ENCODE measurements at regions not wholly inside any gene's neighbourhood (a gene's known extent, or its start where the extent isn't known, plus 50 kb on each side); places are given as distances from the start of the nearest gene placed in this dataset.

DNA sequence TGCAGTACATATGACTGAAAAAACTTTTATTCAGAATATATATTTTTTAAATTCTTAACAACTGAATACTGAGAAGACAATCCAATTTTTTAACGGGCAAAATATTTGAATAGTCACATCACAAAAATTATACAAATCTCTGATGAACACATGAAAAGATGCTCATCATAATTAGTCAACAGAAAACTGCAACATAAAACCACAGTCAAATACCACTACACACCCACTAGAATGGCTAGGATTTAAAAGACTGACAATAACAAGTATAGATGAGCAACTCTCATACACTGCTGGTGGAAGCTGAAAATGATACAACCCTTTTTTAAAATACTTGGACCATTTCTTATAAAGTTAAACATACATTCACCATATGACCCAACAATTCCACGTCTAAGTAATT is 87.7 kb upstream of the TNFSF4 start:
- no peak overlapping the region for H3K4me3 Mint-ChIP-seq
- H3K4me1 Mint-ChIP-seq: no peaks in the 10 kb centered on the region
- DNase-seq (ENCODE audit: low read depth, low spot score): no peak
- no peaks in the 10 kb centered on the region for H3K36me3 Mint-ChIP-seq (ENCODE audit: low read depth)
- TF ChIP-seq, protein P1, sequence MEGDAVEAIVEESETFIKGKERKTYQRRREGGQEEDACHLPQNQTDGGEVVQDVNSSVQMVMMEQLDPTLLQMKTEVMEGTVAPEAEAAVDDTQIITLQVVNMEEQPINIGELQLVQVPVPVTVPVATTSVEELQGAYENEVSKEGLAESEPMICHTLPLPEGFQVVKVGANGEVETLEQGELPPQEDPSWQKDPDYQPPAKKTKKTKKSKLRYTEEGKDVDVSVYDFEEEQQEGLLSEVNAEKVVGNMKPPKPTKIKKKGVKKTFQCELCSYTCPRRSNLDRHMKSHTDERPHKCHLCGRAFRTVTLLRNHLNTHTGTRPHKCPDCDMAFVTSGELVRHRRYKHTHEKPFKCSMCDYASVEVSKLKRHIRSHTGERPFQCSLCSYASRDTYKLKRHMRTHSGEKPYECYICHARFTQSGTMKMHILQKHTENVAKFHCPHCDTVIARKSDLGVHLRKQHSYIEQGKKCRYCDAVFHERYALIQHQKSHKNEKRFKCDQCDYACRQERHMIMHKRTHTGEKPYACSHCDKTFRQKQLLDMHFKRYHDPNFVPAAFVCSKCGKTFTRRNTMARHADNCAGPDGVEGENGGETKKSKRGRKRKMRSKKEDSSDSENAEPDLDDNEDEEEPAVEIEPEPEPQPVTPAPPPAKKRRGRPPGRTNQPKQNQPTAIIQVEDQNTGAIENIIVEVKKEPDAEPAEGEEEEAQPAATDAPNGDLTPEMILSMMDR (conservative IDR thresholded peaks at IDR 0.05): no peak
- H3K27ac Mint-ChIP-seq (ENCODE audit: unreplicated experiment): no peak overlapping the region
- peaks cover 6% of the 10 kb centered on the region for H3K9me3 Mint-ChIP-seq
- no peaks in the 10 kb centered on the region for H3K27me3 Mint-ChIP-seq (ENCODE audit: low read depth)

DNA sequence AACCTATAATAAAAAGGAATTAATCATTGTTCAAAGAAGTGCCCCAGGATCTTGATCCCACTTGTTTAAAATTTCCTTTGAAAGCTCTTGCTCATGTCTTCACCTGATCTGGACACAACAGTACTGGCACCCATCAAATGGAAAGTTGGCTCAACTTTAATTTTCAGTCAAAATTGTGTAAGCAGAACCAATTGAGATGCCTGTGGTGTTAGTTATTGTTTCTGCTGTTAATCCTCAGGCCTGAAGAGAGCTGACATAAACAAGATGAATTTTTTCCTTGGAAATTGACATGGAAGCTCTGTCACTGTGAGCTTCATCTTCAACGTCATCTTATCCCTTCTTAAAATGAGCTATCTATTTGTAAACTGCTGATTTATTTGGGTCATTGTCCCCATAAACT is 88.3 kb upstream of the TNFSF4 start:
- Mint-ChIP-seq H3K27ac (ENCODE audit: unreplicated experiment) (no peak overlapping the region), H3K4me1 (no peaks in the 10 kb centered on the region), H3K4me3 (no peak overlapping the region), H3K27me3 (ENCODE audit: low read depth) (no peaks in the 10 kb centered on the region), H3K9me3 (peaks cover 3% of the 10 kb centered on the region), H3K36me3 (ENCODE audit: low read depth) (no peaks in the 10 kb centered on the region)
- DNase-seq (ENCODE audit: low read depth, low spot score): no peak
- TF ChIP-seq, protein P1 (conservative IDR thresholded peaks at IDR 0.05): no peak

DNA sequence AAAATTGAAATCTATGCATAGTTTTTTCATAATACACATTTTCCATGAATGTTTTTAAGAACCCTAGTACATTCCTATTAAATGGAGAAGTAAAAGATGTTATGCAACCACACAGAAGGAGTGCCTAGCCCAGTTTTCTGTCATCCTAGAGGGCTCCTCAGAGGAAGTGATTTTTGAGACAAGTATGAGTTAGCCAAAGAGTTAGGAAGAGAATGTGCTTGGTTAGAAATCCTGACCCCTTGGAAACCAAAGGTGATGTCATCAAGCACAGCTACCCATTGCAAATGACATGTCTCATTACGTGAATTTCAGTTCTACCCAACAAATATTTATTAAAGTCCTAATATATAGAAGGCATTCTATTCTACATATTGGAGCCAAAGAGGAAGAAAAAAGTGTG is 88.9 kb upstream of the TNFSF4 start:
- DNase-seq (ENCODE audit: low read depth, low spot score): no peak
- H3K27ac Mint-ChIP-seq (ENCODE audit: unreplicated experiment): no peak overlapping the region
- TF ChIP-seq, protein P1 (conservative IDR thresholded peaks at IDR 0.05): no peak
- no peak overlapping the region for H3K4me3 Mint-ChIP-seq
- H3K9me3 Mint-ChIP-seq: no peaks in the 10 kb centered on the region
- no peaks in the 10 kb centered on the region for H3K36me3 Mint-ChIP-seq (ENCODE audit: low read depth)
- no peaks in the 10 kb centered on the region for H3K4me1 Mint-ChIP-seq
- no peaks in the 10 kb centered on the region for H3K27me3 Mint-ChIP-seq (ENCODE audit: low read depth)

DNA sequence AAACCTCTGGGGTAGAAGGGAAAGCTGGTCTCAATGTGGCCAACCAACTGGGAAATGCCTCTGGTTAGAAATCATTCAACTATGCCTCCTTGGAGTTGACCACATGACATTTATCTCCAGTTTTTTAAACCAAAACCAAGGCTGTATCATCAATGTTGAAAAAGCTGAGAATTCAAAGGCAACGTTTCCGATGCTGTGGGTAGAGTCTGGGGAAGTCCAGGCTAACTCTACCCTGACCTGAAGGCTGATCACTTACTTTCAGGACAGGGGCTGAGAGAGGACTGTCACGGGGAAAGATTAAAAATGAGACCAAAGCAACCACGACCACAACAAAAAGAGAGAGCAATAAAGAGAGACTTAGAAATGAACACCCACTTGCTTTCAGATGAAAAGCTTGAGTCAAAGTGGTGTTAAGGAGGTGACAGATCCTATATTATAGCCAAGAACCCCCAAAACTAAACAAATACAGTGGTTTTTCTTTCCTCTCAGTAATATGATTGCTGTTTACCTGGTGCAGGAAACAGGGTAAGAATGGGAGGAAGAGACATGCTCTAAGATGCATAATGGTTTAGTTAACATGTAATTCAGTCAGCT is 90.8 kb upstream of the TNFSF4 start:
- H3K9me3 Mint-ChIP-seq: no peaks in the 10 kb centered on the region
- peaks cover 5% of the 10 kb centered on the region for H3K4me1 Mint-ChIP-seq
- TF ChIP-seq, protein P1 (conservative IDR thresholded peaks at IDR 0.05): no peak
- DNase-seq (ENCODE audit: low read depth, low spot score): no peak
- no peak overlapping the region for H3K4me3 Mint-ChIP-seq
- H3K27ac Mint-ChIP-seq (ENCODE audit: unreplicated experiment): no peak overlapping the region
- H3K27me3 Mint-ChIP-seq (ENCODE audit: low read depth): no peaks in the 10 kb centered on the region
- H3K36me3 Mint-ChIP-seq (ENCODE audit: low read depth): no peaks in the 10 kb centered on the region

DNA sequence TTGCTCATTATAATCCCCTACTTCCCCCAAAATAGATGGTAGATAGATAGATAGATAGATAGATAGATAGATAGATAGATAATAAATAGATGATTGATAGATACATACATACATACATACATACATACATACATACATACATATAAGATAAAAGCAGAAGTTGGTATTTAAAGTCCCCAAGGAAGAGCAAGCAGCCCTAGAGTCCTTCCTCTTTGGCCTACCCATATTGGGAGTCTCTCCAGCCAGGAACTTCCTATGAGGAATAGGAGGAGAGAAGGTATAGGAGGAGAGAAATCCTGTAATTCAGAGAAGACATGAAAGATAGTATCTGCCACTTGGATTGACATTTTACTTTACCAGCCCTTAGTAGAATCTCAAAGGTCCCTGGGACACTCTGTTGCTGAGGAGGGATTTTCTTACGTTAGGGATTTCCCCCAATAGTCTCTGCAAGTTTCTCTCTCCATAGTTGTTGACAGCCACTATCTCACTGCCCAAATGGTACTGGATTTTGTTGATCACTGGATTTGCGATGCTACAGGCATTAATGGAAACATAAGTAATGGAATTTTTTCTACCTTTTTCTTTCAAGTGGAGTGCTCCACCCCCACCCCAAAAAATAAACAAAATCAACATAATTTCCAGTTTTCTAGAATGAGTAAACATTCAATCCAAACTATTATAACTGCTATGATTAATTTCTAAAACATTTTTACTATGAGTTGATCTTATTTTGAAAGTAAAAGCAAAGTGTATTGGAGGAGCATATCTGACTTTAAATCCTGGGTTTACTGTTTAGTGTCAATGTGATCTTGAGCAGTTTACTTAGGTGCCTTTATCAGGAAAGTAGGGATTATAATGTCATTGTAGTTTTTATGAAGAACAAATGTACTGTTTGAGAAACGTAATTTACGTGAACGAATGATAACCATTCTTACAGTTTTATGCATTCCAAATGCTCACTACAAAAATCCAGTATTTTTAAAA is 93.2 kb upstream of the TNFSF4 start:
- DNase-seq (ENCODE audit: low read depth, low spot score): no peak
- TF ChIP-seq, protein P1 (conservative IDR thresholded peaks at IDR 0.05): no peak
- Mint-ChIP-seq H3K36me3 (ENCODE audit: low read depth) (no peaks in the 10 kb centered on the region), H3K9me3 (no peaks in the 10 kb centered on the region), H3K27ac (ENCODE audit: unreplicated experiment) (no peak overlapping the region), H3K27me3 (ENCODE audit: low read depth) (no peaks in the 10 kb centered on the region), H3K4me3 (no peak overlapping the region), H3K4me1 (peaks cover 11% of the 10 kb centered on the region)
